PC-9 (cell line): ENCODE measurements at regions not wholly inside any gene's neighbourhood (a gene's known extent, or its start where the extent isn't known, plus 50 kb on each side); places are given as distances from the start of the nearest gene placed in this dataset.

Experiments used
- BruUV-seq: library from RNA; stranded (reverse); fragments of 400-500 nt; replicated peaks from 2 replicates; lab custom pipeline; 2021; lab: Mats Ljungman, UMichigan
- CTCF ChIA-PET: fragments of 300-600 bp; sonication (Branson Sonifier 250); formaldehyde crosslinking; loops from one replicate; lab custom pipeline; 2022; ENCODE audit warnings: antibody characterized with exemption; lab: Charles Lee
- POLR2A ChIA-PET: fragments of 300-600 bp; sonication (Branson Sonifier 250); formaldehyde crosslinking; loops from one replicate; lab custom pipeline; 2022; ENCODE audit warnings: antibody characterized with exemption; ENCODE audit not compliant: unreplicated experiment; lab: Charles Lee
- DNase-seq, 2 experiments: peaks; one replicate each; pipeline versions ENCODE4 v3.0.0 to v3.0.0-alpha.2; 2015 to 2022; ENCODE audit warnings: mixed read lengths in 1 of 2
- H2AFZ ChIP-seq: fragments of 200-600 bp; sonication (generic); 2 replicates; pipeline ENCODE4 v1.8.1; 2017; ENCODE audit warnings: antibody characterized with exemption
- H3F3A ChIP-seq: fragments of 200-600 bp; sonication (generic); 2 replicates; pipeline ENCODE4 v1.8.1; 2017; ENCODE audit warnings: antibody characterized with exemption, mild to moderate bottlenecking, low read depth; ENCODE audit not compliant: insufficient read depth
- H3K27ac ChIP-seq: fragments of 200-600 bp; sonication (generic); 2 replicates; pipeline ENCODE4 v1.6.1; 2016; ENCODE audit warnings: mixed run types
- H3K27me3 ChIP-seq: fragments of 200-600 bp; sonication (generic); 2 replicates; pipeline ENCODE4 v1.6.1; 2016; ENCODE audit warnings: low read depth, mixed run types; ENCODE audit not compliant: insufficient read depth
- H3K36me3 ChIP-seq: fragments of 200-600 bp; sonication (generic); 2 replicates; pipeline ENCODE4 v1.6.1; 2016; ENCODE audit warnings: low read depth, mixed run types
- H3K4me1 ChIP-seq: fragments of 200-600 bp; sonication (generic); replicated peaks from 2 replicates; pipeline ENCODE4 v1.6.1; 2016; ENCODE audit warnings: mixed run types; ENCODE audit not compliant: insufficient read depth
- H3K4me2 ChIP-seq: fragments of 200-600 bp; sonication (generic); 2 replicates; pipeline ENCODE4 v1.6.1; 2017; ENCODE audit warnings: mixed run types
- H3K4me3 ChIP-seq: fragments of 200-600 bp; sonication (generic); 2 replicates; pipeline ENCODE4 v1.6.1; 2016; ENCODE audit warnings: mixed run types
- H3K79me2 ChIP-seq: fragments of 200-600 bp; sonication (generic); 2 replicates; pipeline ENCODE4 v1.6.1; 2017; ENCODE audit warnings: low read depth, mixed run types
- H3K9me2 ChIP-seq: fragments of 200-600 bp; sonication (generic); 2 replicates; pipeline ENCODE4 v1.8.1; 2017; ENCODE audit warnings: mild to moderate bottlenecking; ENCODE audit not compliant: insufficient read depth
- H3K9me3 ChIP-seq: fragments of 200-600 bp; sonication (generic); 2 replicates; pipeline ENCODE4 v1.8.1; 2016; ENCODE audit warnings: low read depth; ENCODE audit not compliant: insufficient read depth
- H4K20me1 ChIP-seq: fragments of 200-600 bp; sonication (generic); 2 replicates; pipeline ENCODE4 v1.8.1; 2017; ENCODE audit not compliant: insufficient read depth
- CTCF ChIP-seq: fragments of 200-600 bp; sonication (generic); conservative IDR thresholded peaks from 2 replicates; pipeline ENCODE4 v1.6.1; 2017; ENCODE audit warnings: mixed run types, antibody characterized with exemption, mild to moderate bottlenecking, moderate library complexity
- EZH2 ChIP-seq: fragments of 200-600 bp; sonication (generic); IDR thresholded peaks from 2 replicates; pipeline ENCODE4 v1.8.0; 2017; ENCODE audit warnings: antibody characterized with exemption, low read depth
- intact Hi-C: fragments of 100-400 bp; cut with micrococcal nuclease; formaldehyde crosslinking; loops from one replicate; pipeline ENCODE4 v1.10.0; 2022; ENCODE audit not compliant: unreplicated experiment

GRCh38 chr5:165349735-165350134 is 1844.3 kb downstream of the MAT2B start:
- Histone ChIP-seq H3K27ac (no peak overlapping the region), H3K4me3 (no peak overlapping the region), H3F3A (no peaks in the 10 kb centered on the region), H3K36me3 (no peaks in the 10 kb centered on the region), H3K79me2 (no peaks in the 10 kb centered on the region), H3K4me1 (no peaks in the 10 kb centered on the region), H3K4me2 (no peak overlapping the region), H3K9me2 (no peaks in the 10 kb centered on the region), H2AFZ (no peak overlapping the region), H3K9me3 (no peaks in the 10 kb centered on the region), H3K27me3 (no peaks in the 10 kb centered on the region), H4K20me1 (no peaks in the 10 kb centered on the region)
- no peak for TF ChIP-seq CTCF
- no peak for TF ChIP-seq EZH2
- POLR2A ChIA-PET = no interaction called here
- BruUV-seq = no TSS peak
- intact Hi-C loops = no loop called here
- no peak for DNase-seq
- CTCF ChIA-PET = no interaction called here

GRCh38 chr5:165351342-165351741 is 1845.9 kb downstream of the MAT2B start:
- Histone ChIP-seq H3K36me3 (no peaks in the 10 kb centered on the region), H3K9me2 (no peaks in the 10 kb centered on the region), H3K79me2 (no peaks in the 10 kb centered on the region), H3K27ac (no peak overlapping the region), H3K4me2 (no peak overlapping the region), H2AFZ (no peak overlapping the region), H3K9me3 (no peaks in the 10 kb centered on the region), H3K4me3 (no peak overlapping the region), H3K4me1 (no peaks in the 10 kb centered on the region), H4K20me1 (no peaks in the 10 kb centered on the region), H3K27me3 (no peaks in the 10 kb centered on the region), H3F3A (no peaks in the 10 kb centered on the region)
- TF ChIP-seq CTCF (no peak), EZH2 (no peak)
- no peak for DNase-seq
- intact Hi-C loops = no loop called here
- POLR2A ChIA-PET = interaction anchor here (0.6 kb wide), 1 partner anchor 11 kb away, joined by 3 read pairs; no protein-coding TSS in a partner anchor
- no TSS peak for BruUV-seq
- CTCF ChIA-PET = interaction anchor here (0.7 kb wide), 1 partner anchor 503 kb away, joined by 3 read pairs; no protein-coding TSS in a partner anchor

GRCh38 chr5:165360366-165360765 is 1854.9 kb downstream of the MAT2B start:
- intact Hi-C loops = no loop called here
- DNase-seq = no peak
- no peaks in the 10 kb centered on the region for H3K27me3 ChIP-seq
- no peaks in the 10 kb centered on the region for H3K4me1 ChIP-seq
- no peak overlapping the region for H3K27ac ChIP-seq
- H3K79me2 ChIP-seq = no peaks in the 10 kb centered on the region
- no peaks in the 10 kb centered on the region for H3K9me2 ChIP-seq
- CTCF ChIA-PET = no interaction called here
- BruUV-seq = no TSS peak
- POLR2A ChIA-PET = no interaction called here
- H3K9me3 ChIP-seq = no peaks in the 10 kb centered on the region
- no peak for TF ChIP-seq CTCF
- no peaks in the 10 kb centered on the region for H4K20me1 ChIP-seq
- H3K4me3 ChIP-seq = no peak overlapping the region
- H3K36me3 ChIP-seq = no peaks in the 10 kb centered on the region
- no peak overlapping the region for H3K4me2 ChIP-seq
- no peak overlapping the region for H2AFZ ChIP-seq
- no peaks in the 10 kb centered on the region for H3F3A ChIP-seq
